Spleen (tissue), 7 donors: ENCODE measurements at regions not wholly inside any gene's neighbourhood (a gene's known extent, or its start where the extent isn't known, plus 50 kb on each side); places are given as distances from the start of the nearest gene placed in this dataset.

ENCODE experiments used
- CTCF ChIP-seq, 11 experiments: fragments of 200-600 bp in 7 of 11; fragments of 450-650 bp in 4 of 11; sonication (generic) in 4 of 11; IDR thresholded peaks in 8 of 11; conservative IDR thresholded peaks in 3 of 11; 1 replicate in 7 of 11; 2 replicates in 4 of 11; pipeline versions ENCODE4 v1.4.0 to v1.8.0; 2016 to 2021; ENCODE audit warnings: antibody characterized with exemption in 11 of 11, inconsistent platforms in 4 of 11, mild to moderate bottlenecking in 1 of 11
- POLR2A ChIP-seq, 3 donors: fragments of 450-650 bp; IDR thresholded peaks; one replicate each; pipeline ENCODE4 v1.5.1; 2017; ENCODE audit warnings: antibody characterized with exemption in 3 of 3, mild to moderate bottlenecking in 1 of 3
- donor health status: DM: no; HTN: no; CAD: no; lungs with moderate emphysema.
- donor health status: DM: no; HTN: no; CAD: no.
- donor health status: DM: no; HTN: no; CAD: no.

- TF ChIP-seq CTCF (IDR thresholded peaks at IDR 0.05 in 8 of 11, conservative IDR thresholded peaks at IDR 0.05 in 3 of 11) = no peak
- TF ChIP-seq POLR2A (IDR thresholded peaks at IDR 0.05) = no peak
Measured at GRCh38 chr4:26067035-26067434, 153.0 kb downstream of the SMIM20 start.
